ENCODE measurements at regions not wholly inside any gene's neighbourhood (a gene's known extent, or its start where the extent isn't known, plus 50 kb on each side); places are given as distances from the start of the nearest gene placed in this dataset.
A peak's percentile ranks its signal among the peaks of the same experiment; 100 is the strongest.

- DNase-seq = no peak
These were observed 211.3 kb downstream of the AACS start for GRCh38 chr12:125276567-125276966.

GRCh38 chr12:125280482-125281377 lies 215.5 kb downstream of the AACS start:
- DNase-seq = no peak

DNA sequence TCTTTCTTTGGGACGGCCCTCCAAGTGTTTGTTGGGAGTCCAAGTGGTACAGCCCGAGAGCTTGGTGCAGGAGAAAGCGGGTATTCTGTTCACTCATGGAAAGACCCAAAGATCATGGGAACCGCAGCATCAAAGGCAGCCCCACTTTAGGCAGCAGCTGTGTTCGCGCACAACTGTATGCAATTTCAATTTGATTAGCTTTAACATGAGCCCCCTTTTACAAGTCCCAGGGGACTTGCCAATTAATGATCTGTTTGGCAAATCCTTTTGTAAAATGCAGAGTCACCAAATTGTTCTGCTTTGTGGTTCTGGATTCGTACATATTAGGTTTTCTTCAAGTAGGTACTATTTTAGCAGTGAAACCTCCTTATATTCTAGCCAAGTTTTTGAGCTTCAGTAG lies 217.7 kb downstream of the AACS start:
- DNase-seq = no peak

DNA sequence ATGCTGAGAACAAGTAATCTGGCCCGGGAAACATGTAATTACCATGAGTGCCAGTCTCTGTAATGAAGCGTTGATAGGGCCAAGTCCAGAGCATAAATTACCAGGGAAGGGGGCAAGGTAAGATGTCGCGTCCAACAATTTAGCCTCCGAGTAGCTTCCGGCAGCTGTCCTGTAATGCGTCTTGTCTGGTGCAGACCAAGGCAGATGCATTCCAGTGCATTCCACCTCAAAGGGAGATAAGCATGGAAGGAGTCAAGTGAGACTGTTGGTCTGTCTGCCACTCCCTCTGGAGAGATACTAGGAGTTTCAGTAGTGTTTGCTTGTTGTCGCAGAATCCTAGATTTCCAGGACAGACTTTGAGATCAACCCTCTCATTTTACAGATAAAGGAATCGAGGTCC lies 218.3 kb downstream of the AACS start:
- no peak for DNase-seq

- no peak for DNase-seq
These were observed 218.9 kb downstream of the AACS start for GRCh38 chr12:125284087-125284486.

- peak; percentile 16 for DNase-seq
These were observed 219.9 kb downstream of the AACS start for GRCh38 chr12:125284945-125285685.

GRCh38 chr12:125286005-125286727 lies 220.9 kb downstream of the AACS start:
- no peak for DNase-seq

GRCh38 chr12:125287155-125287847 lies 222.1 kb downstream of the AACS start:
- DNase-seq = no peak

- DNase-seq = no peak
These were observed 224.0 kb downstream of the AACS start for GRCh38 chr12:125288931-125289928.

DNA sequence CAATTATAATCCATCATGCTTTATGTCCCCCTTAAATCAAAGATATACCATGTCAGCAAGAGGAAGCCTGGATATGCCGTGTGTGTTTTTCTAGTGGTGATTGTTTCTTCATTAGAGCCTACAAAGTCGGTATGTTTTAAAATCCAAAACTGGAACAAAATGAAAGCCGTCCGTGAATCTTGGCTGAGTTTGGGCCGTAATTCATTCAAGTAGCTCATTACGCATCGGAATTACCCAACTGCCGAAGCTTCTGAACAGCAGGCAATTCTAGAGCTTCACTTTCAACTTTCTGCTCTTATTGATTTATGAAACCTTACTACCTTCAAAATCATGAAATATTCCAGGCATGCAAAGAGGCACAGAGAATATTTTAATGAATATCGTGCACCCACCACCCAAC lies 224.7 kb downstream of the AACS start:
- no peak for DNase-seq

DNA sequence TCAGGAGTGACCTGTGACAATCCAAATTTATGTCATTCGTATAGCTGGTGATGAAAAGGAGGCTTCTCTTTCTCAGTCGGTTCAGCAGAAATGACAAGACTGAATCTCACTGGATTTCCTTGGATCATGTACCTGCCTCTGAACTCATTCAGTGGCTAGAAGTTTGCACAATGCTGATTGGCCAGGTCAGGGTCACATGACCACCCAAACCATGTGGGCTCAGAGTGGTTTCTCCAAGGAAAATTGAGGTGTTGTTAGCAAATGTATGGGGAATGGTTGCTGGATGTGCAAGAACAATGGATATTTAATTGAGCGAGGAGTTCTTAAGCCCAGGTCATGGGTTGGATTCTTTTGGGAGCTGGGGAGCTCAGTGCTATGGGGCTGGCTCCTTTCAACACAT lies 227.5 kb downstream of the AACS start:
- no peak for DNase-seq

DNA sequence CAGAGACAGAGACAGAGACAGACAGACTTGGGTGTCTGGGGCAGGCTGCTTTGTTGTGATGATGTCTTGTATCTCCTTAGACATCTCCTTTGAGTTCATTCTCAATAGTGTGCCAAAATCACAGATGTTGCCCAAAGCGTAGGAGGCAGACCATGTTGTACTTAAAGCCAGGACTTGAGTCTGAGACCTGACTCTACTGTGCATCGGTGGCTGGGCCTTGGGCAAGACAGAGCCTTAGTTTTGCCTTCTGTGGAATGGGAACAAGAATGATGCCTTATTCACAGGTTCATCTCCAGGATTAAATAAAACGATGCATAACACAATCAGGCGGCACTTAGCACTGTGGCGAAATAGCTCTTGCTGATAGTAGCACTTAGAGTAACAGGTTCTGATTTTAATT lies 230.3 kb downstream of the AACS start:
- DNase-seq = no peak

DNA sequence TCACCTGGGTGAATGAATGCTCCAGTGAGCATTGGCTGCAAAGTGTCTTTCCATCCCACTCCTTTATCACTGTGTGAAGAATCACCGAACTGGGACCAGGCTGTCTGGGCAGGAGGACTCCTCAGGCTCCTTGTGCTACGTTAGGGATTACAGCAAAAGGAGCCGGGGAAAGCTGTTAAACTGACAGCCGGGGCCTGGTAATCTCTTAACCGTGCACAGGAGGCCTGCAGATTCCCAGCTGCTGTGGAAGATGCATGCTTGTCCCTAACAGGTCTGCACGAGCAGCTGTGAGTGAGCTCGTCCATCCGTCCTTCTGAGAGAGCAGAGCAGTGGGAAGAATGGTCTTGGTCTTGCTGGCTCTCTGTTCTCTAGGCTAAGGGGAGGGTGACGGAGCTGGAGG lies 231.5 kb downstream of the AACS start:
- no peak for DNase-seq

GRCh38 chr12:125299840-125300239 lies 234.6 kb downstream of the AACS start:
- no peak for DNase-seq

- no peak for DNase-seq
These were observed 235.0 kb downstream of the AACS start for GRCh38 chr12:125300249-125300648.

DNA sequence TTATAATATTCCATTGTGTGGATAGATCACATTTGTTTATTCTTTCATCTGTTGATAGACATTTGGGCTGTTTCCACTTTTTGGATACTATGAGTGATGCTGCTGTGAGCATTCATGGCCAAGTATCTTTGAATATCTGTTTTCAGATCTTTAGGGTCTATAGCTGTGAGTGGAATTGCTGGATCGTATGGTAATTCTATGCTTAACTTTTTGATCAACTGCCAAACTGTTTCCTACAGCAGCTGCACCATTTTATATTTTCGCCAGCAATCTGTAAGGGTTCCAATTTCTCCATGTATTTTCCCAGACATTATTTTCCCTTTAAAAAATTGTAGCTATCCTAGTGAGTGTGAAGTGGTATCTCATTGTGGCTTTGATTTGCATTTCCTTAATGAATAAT lies 238.1 kb downstream of the AACS start:
- no peak for DNase-seq

DNA sequence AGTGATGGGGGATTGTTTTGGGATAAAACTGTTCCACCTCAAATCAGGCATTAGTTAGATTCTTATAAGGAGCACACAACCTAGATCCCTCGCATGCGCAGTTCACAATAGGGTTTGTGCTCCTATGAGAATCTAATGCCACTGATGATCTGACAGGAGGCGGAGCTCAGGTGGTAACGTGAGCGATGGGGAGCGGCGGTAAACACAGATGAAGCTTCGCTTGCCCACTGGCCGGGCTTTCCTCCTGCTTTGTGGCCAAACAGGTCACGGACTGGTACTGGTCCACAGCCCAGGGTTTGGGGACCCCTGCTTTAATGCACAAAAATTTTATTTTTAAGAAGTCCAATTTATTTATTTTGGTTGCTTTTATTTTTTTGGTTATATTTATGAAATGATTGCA lies 238.8 kb downstream of the AACS start:
- DNase-seq = no peak

DNA sequence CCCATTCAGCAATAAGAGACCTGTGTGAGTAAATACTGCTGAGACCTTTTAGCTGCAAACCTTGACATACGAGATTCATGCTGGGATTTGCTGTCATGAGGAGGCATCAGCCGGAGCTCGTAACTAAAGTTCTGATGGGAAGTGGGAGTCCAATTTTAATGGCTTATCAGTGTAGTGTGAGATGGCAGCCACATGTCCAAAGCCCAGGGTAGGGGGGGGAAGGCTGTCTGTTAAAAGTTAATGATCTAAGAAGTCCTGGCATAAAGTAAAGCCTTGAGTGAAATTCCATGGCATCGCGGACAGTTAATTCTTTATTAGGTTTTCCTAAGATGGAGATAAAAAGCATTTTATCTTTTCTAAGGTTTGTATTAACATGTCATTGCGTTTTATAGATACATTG lies 240.0 kb downstream of the AACS start:
- no peak for DNase-seq

DNA sequence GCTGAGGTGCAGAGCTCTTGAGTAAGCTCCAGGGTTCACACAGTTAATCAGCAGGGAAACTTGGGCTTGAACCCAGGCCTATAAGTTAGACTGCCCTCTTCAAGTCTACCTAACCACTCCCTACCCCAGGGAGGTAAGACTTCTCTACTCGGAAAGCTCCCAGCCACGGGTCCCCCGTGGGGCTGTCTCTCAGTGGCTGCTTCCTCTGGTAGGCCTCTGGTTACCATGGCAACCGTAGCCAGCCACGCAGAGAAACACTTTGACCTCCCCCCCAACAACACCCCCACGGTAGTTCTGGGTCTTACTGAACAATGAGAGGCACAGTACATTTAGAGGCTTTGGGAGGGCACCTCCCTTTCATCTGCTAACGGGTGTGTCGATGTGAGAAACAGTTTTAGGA lies 245.2 kb downstream of the AACS start:
- DNase-seq = no peak

GRCh38 chr12:125311050-125311449 lies 245.8 kb downstream of the AACS start:
- DNase-seq = no peak

GRCh38 chr12:125312471-125312870 lies 247.2 kb downstream of the AACS start:
- DNase-seq = no peak
